Activated CD8-positive, alpha-beta T cell treated with anti-CD3 and anti-CD28 coated beads for 36 hours (primary cell): ENCODE measurements at regions not wholly inside any gene's neighbourhood (a gene's known extent, or its start where the extent isn't known, plus 50 kb on each side); places are given as distances from the start of the nearest gene placed in this dataset.

Experiments used
- ATAC-seq: fragments of 200-7000 bp; cut with Tn5 transposase; one replicate; pipeline ENCODE4 v1.10.0; 2021; ENCODE audit warnings: mild to moderate bottlenecking, moderate library complexity
- CTCF ChIA-PET: fragments of 350-600 bp; sonication (Branson Sonifier 250); formaldehyde crosslinking; loops from one replicate; lab custom pipeline; 2021; ENCODE audit warnings: antibody characterized with exemption; lab: Charles Lee
- POLR2A ChIA-PET: fragments of 350-600 bp; sonication (Branson Sonifier 250); formaldehyde crosslinking; loops from one replicate; lab custom pipeline; 2021; ENCODE audit warnings: antibody characterized with exemption; lab: Charles Lee
- DNase-seq: peaks from one replicate; pipeline ENCODE4 v3.0.0-alpha.2; 2020
- H3K27ac Mint-ChIP-seq: one replicate; pipeline ENCODE4 v1.8.0; 2021; ENCODE audit warnings: mild to moderate bottlenecking, mixed read lengths
- H3K27me3 Mint-ChIP-seq: one replicate; pipeline ENCODE4 v1.8.0; 2021; ENCODE audit warnings: mixed read lengths
- H3K36me3 Mint-ChIP-seq: one replicate; pipeline ENCODE4 v1.8.0; 2021; ENCODE audit warnings: low read depth, mixed read lengths
- H3K4me1 Mint-ChIP-seq: one replicate; pipeline ENCODE4 v1.8.0; 2021; ENCODE audit warnings: low read depth, mixed read lengths
- H3K4me3 Mint-ChIP-seq: one replicate; pipeline ENCODE4 v1.8.0; 2021; ENCODE audit warnings: mild to moderate bottlenecking, moderate library complexity, mixed read lengths
- H3K9me3 Mint-ChIP-seq: one replicate; pipeline ENCODE4 v1.8.0; 2021; ENCODE audit warnings: mixed read lengths
- intact Hi-C: fragments of 100-400 bp; cut with micrococcal nuclease; formaldehyde crosslinking; loops from one replicate; pipeline ENCODE4 v1.10.0; 2022
- TF ChIP-seq, protein P1 (sequence below): fragments of 200-600 bp; IDR thresholded peaks from one replicate; pipeline ENCODE4 v1.8.0; 2022; ENCODE audit warnings: antibody characterized with exemption, mild to moderate bottlenecking

DNA sequence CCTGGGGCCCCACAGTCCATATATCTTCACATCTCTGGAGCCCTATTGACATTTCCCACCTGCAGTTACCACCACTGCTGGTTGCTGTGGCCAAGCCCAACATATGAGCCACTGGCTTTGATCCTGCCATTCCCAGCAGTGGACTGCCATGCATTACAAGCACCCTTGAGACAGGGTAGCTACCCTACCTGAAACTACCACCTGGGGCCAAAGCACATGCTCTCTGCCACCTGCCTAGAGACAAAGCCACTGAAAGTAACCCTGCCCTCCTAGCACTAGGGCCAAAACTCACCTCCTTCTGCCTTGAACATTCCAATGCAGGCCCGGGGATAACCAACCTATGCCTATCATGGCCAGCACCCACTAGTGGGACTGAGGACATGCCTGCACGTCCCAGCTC lies 255.5 kb upstream of the KHDRBS2 start:
- Mint-ChIP-seq H3K9me3 (no peaks in the 10 kb centered on the region), H3K36me3 (no peaks in the 10 kb centered on the region), H3K4me1 (no peaks in the 10 kb centered on the region), H3K27me3 (no peaks in the 10 kb centered on the region), H3K4me3 (no peak overlapping the region), H3K27ac (no peak overlapping the region)
- ChIA-PET CTCF (no interaction called here), POLR2A (no interaction called here)
- TF ChIP-seq, protein P1, sequence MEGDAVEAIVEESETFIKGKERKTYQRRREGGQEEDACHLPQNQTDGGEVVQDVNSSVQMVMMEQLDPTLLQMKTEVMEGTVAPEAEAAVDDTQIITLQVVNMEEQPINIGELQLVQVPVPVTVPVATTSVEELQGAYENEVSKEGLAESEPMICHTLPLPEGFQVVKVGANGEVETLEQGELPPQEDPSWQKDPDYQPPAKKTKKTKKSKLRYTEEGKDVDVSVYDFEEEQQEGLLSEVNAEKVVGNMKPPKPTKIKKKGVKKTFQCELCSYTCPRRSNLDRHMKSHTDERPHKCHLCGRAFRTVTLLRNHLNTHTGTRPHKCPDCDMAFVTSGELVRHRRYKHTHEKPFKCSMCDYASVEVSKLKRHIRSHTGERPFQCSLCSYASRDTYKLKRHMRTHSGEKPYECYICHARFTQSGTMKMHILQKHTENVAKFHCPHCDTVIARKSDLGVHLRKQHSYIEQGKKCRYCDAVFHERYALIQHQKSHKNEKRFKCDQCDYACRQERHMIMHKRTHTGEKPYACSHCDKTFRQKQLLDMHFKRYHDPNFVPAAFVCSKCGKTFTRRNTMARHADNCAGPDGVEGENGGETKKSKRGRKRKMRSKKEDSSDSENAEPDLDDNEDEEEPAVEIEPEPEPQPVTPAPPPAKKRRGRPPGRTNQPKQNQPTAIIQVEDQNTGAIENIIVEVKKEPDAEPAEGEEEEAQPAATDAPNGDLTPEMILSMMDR, result no peak
- intact Hi-C loops, result no loop called here
- ATAC-seq (no peak), DNase-seq (no peak)

DNA sequence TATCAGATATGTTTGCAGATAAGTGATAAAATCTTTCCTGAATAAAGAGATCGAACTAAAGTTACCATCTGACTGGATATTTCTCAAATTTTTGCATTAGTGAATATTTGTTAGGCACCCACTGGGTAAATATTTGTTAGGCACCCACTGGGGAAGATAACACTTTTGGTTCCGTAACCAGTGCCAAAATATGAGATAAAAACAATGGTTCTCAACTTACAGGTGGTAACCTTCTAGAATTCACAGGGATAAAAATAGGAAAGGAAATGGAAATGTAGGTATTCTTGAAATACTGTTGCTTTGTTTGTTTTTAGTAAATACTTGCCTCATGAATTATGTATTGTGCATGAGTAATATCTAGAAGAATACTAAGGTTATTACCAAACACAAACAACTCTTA lies 245.0 kb upstream of the KHDRBS2 start:
- ChIA-PET CTCF (no interaction called here), POLR2A (no interaction called here)
- intact Hi-C loops, result no loop called here
- no peak overlapping the region for H3K4me3 Mint-ChIP-seq
- no peaks in the 10 kb centered on the region for H3K27me3 Mint-ChIP-seq
- TF ChIP-seq, protein P1, result no peak
- H3K36me3 Mint-ChIP-seq, result no peaks in the 10 kb centered on the region
- H3K4me1 Mint-ChIP-seq, result no peaks in the 10 kb centered on the region
- peaks cover 11% of the 10 kb centered on the region for H3K9me3 Mint-ChIP-seq
- no peak overlapping the region for H3K27ac Mint-ChIP-seq
- no peak for ATAC-seq
- no peak for DNase-seq

DNA sequence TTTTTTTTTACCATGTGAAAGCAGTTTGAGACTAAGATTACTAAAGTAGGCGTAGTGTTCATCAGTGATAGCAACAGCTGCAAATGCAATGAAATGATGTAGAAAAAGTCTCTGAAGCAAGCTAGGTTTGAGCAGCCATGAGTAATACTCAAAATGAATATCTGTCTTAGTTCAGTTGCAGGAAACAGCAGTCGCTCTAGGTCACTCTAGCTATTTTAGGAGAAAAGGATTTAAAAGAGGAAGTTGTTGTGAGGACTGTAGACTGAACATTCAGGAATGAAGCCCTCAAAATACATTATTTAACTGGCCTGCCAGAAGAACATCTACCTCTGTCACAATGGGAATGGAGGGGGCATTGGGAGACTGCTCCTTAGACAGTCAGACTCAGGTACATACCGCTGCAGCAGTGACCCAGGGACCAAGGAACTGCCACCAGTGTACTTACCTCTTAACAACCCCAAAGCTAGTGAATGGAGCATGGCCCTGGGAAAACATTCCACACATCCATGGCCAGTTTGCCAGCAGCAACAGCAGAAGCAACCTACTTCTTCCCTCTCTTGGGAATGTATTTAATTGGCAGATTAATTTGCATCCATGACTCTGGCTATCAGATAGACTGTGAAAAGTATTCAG lies 243.0 kb upstream of the KHDRBS2 start:
- CTCF ChIA-PET, result no interaction called here
- intact Hi-C loops, result no loop called here
- peaks cover 14% of the 10 kb centered on the region for H3K9me3 Mint-ChIP-seq
- no peaks in the 10 kb centered on the region for H3K27me3 Mint-ChIP-seq
- POLR2A ChIA-PET, result no interaction called here
- no peak overlapping the region for H3K4me3 Mint-ChIP-seq
- TF ChIP-seq, protein P1, result no peak
- no peak overlapping the region for H3K27ac Mint-ChIP-seq
- H3K36me3 Mint-ChIP-seq, result no peaks in the 10 kb centered on the region
- DNase-seq, result no peak
- H3K4me1 Mint-ChIP-seq, result no peaks in the 10 kb centered on the region
- ATAC-seq, result no peak

DNA sequence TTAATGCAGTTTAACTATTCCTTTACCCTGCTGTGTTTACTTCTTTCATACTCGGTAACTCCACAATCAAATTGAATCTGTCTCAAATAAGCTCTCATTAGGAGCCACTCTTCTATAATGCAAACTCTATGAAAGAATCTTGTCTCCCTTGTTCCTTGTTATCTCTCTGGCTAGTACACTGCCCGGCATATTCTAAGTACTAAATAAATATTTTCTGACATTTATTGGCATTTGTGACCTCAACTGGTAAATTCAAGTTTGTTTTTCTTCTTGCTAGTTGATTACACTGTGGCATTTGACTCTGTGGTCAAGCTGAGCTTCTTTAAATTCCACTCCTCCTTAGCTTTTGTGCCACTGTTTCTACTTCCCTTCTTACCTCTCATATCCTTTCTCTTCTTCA lies 237.6 kb upstream of the KHDRBS2 start:
- Mint-ChIP-seq H3K9me3 (peaks cover 15% of the 10 kb centered on the region), H3K27me3 (no peaks in the 10 kb centered on the region), H3K27ac (no peak overlapping the region), H3K4me1 (no peaks in the 10 kb centered on the region), H3K36me3 (no peaks in the 10 kb centered on the region), H3K4me3 (no peak overlapping the region)
- DNase-seq, result no peak
- TF ChIP-seq, protein P1, result no peak
- intact Hi-C loops, result no loop called here
- no peak for ATAC-seq
- CTCF ChIA-PET, result no interaction called here
- POLR2A ChIA-PET, result no interaction called here

DNA sequence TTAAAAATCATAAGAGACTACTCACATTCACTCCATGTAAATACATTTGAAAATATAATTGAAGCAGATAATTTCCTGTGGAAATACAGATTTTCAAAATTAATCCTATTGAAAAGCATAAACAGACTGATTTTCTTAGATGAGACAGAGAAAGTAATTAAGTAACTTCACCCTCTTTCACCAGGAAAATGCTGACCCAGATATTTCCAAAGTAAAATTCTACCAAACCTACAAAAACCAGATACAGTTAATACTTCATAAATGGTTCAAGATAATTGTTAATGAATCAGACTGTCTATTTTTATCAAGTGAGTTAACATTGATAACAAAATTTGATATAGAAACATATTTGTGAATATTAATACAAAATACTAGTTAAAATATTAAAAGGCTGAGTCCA lies 233.5 kb upstream of the KHDRBS2 start:
- intact Hi-C loops, result no loop called here
- peaks cover 6% of the 10 kb centered on the region for H3K9me3 Mint-ChIP-seq
- no peak for ATAC-seq
- CTCF ChIA-PET, result no interaction called here
- no peaks in the 10 kb centered on the region for H3K36me3 Mint-ChIP-seq
- POLR2A ChIA-PET, result no interaction called here
- H3K27me3 Mint-ChIP-seq, result no peaks in the 10 kb centered on the region
- TF ChIP-seq, protein P1, result no peak
- H3K4me1 Mint-ChIP-seq, result no peaks in the 10 kb centered on the region
- H3K27ac Mint-ChIP-seq, result no peak overlapping the region
- H3K4me3 Mint-ChIP-seq, result no peak overlapping the region
- no peak for DNase-seq
